ENCODE measurements at regions not wholly inside any gene's neighbourhood (a gene's known extent, or its start where the extent isn't known, plus 50 kb on each side); places are given as distances from the start of the nearest gene placed in this dataset.

DNA sequence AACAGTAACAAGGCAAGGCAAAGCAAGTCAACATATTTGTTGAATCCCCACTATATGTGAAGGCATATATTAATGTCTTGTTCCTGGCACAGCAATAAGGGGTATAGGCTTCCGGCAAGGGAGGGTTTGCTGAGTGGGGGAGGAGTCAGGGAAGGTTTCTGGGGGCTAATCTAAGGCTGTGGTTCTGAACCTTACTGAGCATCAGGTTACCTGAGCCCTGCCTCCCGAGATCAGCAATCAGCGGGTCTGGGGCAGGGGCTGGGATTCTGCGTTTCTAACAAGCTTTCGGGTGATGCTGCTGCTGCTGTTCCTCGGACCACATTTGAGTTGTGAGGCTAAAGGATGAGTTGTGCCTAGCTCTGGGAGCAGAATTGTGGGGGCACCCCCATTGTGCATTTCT lies 401.7 kb upstream of the SPRED2 start:
- TF ChIP-seq, protein P1, sequence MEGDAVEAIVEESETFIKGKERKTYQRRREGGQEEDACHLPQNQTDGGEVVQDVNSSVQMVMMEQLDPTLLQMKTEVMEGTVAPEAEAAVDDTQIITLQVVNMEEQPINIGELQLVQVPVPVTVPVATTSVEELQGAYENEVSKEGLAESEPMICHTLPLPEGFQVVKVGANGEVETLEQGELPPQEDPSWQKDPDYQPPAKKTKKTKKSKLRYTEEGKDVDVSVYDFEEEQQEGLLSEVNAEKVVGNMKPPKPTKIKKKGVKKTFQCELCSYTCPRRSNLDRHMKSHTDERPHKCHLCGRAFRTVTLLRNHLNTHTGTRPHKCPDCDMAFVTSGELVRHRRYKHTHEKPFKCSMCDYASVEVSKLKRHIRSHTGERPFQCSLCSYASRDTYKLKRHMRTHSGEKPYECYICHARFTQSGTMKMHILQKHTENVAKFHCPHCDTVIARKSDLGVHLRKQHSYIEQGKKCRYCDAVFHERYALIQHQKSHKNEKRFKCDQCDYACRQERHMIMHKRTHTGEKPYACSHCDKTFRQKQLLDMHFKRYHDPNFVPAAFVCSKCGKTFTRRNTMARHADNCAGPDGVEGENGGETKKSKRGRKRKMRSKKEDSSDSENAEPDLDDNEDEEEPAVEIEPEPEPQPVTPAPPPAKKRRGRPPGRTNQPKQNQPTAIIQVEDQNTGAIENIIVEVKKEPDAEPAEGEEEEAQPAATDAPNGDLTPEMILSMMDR (IDR thresholded peaks at IDR 0.05): no peak
- no peak for TF ChIP-seq POLR2A (IDR thresholded peaks at IDR 0.05)
